ENCODE measurements at regions not wholly inside any gene's neighbourhood (a gene's known extent, or its start where the extent isn't known, plus 50 kb on each side); places are given as distances from the start of the nearest gene placed in this dataset.

GRCh38 chr14:96624661-96625425 is 122.7 kb downstream of the PAPOLA start:
- no peaks in the 10 kb centered on the region for H3K36me3 ChIP-seq (ENCODE audit: control insufficient read depth in 1 of 2, insufficient read depth in 2 of 2, low read length in 2 of 2)
- no peaks in the 10 kb centered on the region for H3K79me2 ChIP-seq (ENCODE audit: insufficient read depth, low read length)
- ChIA-PET CTCF (no interaction called here), POLR2A (no interaction called here), RAD21 (ENCODE audit: low non-redundant PET in 1 of 2, low total read pairs in 2 of 2, uncharacterized antibody in 2 of 2, unreplicated experiment in 2 of 2) (no interaction called here)
- H3K4me1 ChIP-seq (ENCODE audit: control insufficient read depth in 1 of 2, insufficient read depth in 2 of 2, low read length in 2 of 2): no peaks in the 10 kb centered on the region
- H3K4me2 ChIP-seq (ENCODE audit: low read length): no peak overlapping the region
- no peak for DNase-seq (ENCODE audit: low read depth, low spot score)
- H3K27ac ChIP-seq (ENCODE audit: low read depth, low read length): no peak overlapping the region
- H3K4me3 ChIP-seq (replicated peaks in 1 of 2; ENCODE audit: low read depth in 1 of 2, low read length in 2 of 2): no peak overlapping the region
- H3K27me3 ChIP-seq (ENCODE audit: insufficient read depth, low read length): peaks cover 14% of the 10 kb centered on the region; the same call in 1 of the 2 replicates
- no peaks in the 10 kb centered on the region for H3K9me2 ChIP-seq (ENCODE audit: insufficient read depth)
- no TSS peak for BruUV-seq (replicated peaks)
- TF ChIP-seq POLR2AphosphoS5 (IDR thresholded peaks at IDR 0.05; ENCODE audit: low read depth, low read length) (no peak), TCF7L2 (IDR thresholded peaks at IDR 0.05; ENCODE audit: borderline replicate concordance, extremely low read depth, insufficient read depth, insufficient read length) (no peak), ATF3 (IDR thresholded peaks at IDR 0.05) (no peak), CBX3 (IDR thresholded peaks at IDR 0.05; ENCODE audit: low read depth) (no peak), EZH2phosphoT487 (IDR thresholded peaks at IDR 0.05; ENCODE audit: borderline replicate concordance) (no peak), SP1 (IDR thresholded peaks at IDR 0.05; ENCODE audit: low read depth) (no peak), POLR2A (IDR thresholded peaks at IDR 0.05; ENCODE audit: borderline replicate concordance, extremely low read depth, insufficient read depth, insufficient read length) (no peak), ZNF274 (IDR thresholded peaks at IDR 0.05; ENCODE audit: low read depth, low read length) (no peak)
- H4K20me1 ChIP-seq (ENCODE audit: insufficient read depth): no peaks in the 10 kb centered on the region
- H2AFZ ChIP-seq (ENCODE audit: low read depth, low read length, poor library complexity, severe bottlenecking): no peak overlapping the region
- intact Hi-C loops (cut with micrococcal nuclease): no loop called here
- no peak for ATAC-seq
- no peak overlapping the region for H3K9ac ChIP-seq (ENCODE audit: low read length)
- no peaks in the 10 kb centered on the region for H3K9me3 ChIP-seq (ENCODE audit: control insufficient read depth in 1 of 2, insufficient read depth in 1 of 2, low read depth in 1 of 2, low read length in 2 of 2)

GRCh38 chr14:96625426-96625985 is 123.3 kb downstream of the PAPOLA start:
- Histone ChIP-seq H3K9me3 (ENCODE audit: control insufficient read depth in 1 of 2, insufficient read depth in 1 of 2, low read depth in 1 of 2, low read length in 2 of 2) (no peaks in the 10 kb centered on the region), H3K4me1 (ENCODE audit: control insufficient read depth in 1 of 2, insufficient read depth in 2 of 2, low read length in 2 of 2) (no peaks in the 10 kb centered on the region), H3K4me3 (replicated peaks in 1 of 2; ENCODE audit: low read depth in 1 of 2, low read length in 2 of 2) (no peak overlapping the region), H3K9ac (ENCODE audit: low read length) (no peak overlapping the region), H3K79me2 (ENCODE audit: insufficient read depth, low read length) (no peaks in the 10 kb centered on the region), H3K36me3 (ENCODE audit: control insufficient read depth in 1 of 2, insufficient read depth in 2 of 2, low read length in 2 of 2) (no peaks in the 10 kb centered on the region), H3K27ac (ENCODE audit: low read depth, low read length) (no peak overlapping the region), H4K20me1 (ENCODE audit: insufficient read depth) (no peaks in the 10 kb centered on the region), H3K9me2 (ENCODE audit: insufficient read depth) (no peaks in the 10 kb centered on the region), H3K4me2 (ENCODE audit: low read length) (no peak overlapping the region), H3K27me3 (ENCODE audit: insufficient read depth, low read length) (peaks cover 14% of the 10 kb centered on the region; the same call in 1 of the 2 replicates), H2AFZ (ENCODE audit: low read depth, low read length, poor library complexity, severe bottlenecking) (no peak overlapping the region)
- ChIA-PET RAD21 (ENCODE audit: low non-redundant PET in 1 of 2, low total read pairs in 2 of 2, uncharacterized antibody in 2 of 2, unreplicated experiment in 2 of 2) (no interaction called here), POLR2A (no interaction called here), CTCF (no interaction called here)
- ATAC-seq (no peak), DNase-seq (ENCODE audit: low read depth, low spot score) (no peak)
- no TSS peak for BruUV-seq (replicated peaks)
- intact Hi-C loops (cut with micrococcal nuclease): no loop called here
- TF ChIP-seq TCF7L2 (IDR thresholded peaks at IDR 0.05; ENCODE audit: borderline replicate concordance, extremely low read depth, insufficient read depth, insufficient read length) (no peak), EZH2 (IDR thresholded peaks at IDR 0.05) (no peak), EGR1 (IDR thresholded peaks at IDR 0.05; ENCODE audit: low read depth) (no peak), CEBPB (IDR thresholded peaks at IDR 0.05; ENCODE audit: low read depth) (no peak), CBX3 (IDR thresholded peaks at IDR 0.05; ENCODE audit: low read depth) (no peak), FOSL1 (IDR thresholded peaks at IDR 0.05; ENCODE audit: low read depth) (no peak), RAD21 (IDR thresholded peaks at IDR 0.05; ENCODE audit: low read depth) (no peak), EZH2phosphoT487 (IDR thresholded peaks at IDR 0.05; ENCODE audit: borderline replicate concordance) (no peak), MAX (IDR thresholded peaks at IDR 0.05) (no peak), JUND (IDR thresholded peaks at IDR 0.05) (no peak), ZFX (IDR thresholded peaks at IDR 0.05) (no peak), ELF1 (IDR thresholded peaks at IDR 0.05; ENCODE audit: borderline replicate concordance, low read depth) (no peak), ZNF274 (IDR thresholded peaks at IDR 0.05; ENCODE audit: low read depth, low read length) (no peak)
- TF ChIP-seq, protein P1, sequence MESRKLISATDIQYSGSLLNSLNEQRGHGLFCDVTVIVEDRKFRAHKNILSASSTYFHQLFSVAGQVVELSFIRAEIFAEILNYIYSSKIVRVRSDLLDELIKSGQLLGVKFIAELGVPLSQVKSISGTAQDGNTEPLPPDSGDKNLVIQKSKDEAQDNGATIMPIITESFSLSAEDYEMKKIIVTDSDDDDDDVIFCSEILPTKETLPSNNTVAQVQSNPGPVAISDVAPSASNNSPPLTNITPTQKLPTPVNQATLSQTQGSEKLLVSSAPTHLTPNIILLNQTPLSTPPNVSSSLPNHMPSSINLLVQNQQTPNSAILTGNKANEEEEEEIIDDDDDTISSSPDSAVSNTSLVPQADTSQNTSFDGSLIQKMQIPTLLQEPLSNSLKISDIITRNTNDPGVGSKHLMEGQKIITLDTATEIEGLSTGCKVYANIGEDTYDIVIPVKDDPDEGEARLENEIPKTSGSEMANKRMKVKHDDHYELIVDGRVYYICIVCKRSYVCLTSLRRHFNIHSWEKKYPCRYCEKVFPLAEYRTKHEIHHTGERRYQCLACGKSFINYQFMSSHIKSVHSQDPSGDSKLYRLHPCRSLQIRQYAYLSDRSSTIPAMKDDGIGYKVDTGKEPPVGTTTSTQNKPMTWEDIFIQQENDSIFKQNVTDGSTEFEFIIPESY (IDR thresholded peaks at IDR 0.05; ENCODE audit: extremely low read depth, insufficient replicate concordance, low read length): no peak
